DMS153 treated with DMSO at 0.1 percent for 48 hours (cell line): ENCODE measurements at regions not wholly inside any gene's neighbourhood (a gene's known extent, or its start where the extent isn't known, plus 50 kb on each side); places are given as distances from the start of the nearest gene placed in this dataset.

Experiments
- DNase-seq: peaks from one replicate; lab custom pipeline; 2025; ENCODE audit not compliant: unreplicated experiment; lab: John Stamatoyannopoulos, UW

DNA sequence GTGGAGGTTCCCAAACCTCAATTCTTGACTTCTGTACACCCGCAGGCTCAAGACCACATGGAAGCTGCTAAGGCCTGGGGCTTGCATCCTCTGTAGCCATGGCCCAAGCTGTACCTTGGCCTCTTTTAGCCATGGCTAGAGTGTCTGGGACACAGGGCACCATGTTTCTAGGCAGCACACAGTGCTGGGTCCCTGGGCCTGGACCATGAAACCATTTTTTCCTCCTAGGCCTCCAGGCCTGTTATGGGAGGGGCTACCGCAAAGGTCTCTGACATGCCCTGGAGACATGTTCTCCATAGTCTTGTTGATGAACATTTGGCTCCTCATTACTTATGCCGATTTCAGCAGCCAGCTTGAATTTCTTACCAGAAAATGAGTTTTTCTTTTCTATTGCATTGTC lies 701.4 kb downstream of the FGF9 start:
- no peak for DNase-seq

DNA sequence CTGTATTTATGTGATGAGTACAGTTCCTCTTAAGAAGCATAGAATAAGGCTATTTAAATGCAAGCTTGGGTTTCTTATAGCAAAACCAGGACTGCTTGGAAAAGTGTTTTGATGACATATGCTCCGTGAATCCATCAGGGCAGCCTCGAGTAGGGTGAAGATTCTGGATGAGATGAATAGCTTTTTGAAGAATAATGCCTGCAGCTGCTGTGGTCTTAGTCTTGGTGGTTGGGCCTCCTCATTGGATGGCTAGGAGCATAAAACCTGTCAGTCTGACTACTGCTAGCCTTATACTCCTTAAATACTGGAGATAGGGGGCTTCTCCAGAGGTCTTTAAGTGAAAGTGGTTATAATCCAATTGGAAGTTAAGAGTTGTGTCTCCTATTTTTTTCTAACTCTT lies 704.3 kb downstream of the FGF9 start:
- no peak for DNase-seq

DNA sequence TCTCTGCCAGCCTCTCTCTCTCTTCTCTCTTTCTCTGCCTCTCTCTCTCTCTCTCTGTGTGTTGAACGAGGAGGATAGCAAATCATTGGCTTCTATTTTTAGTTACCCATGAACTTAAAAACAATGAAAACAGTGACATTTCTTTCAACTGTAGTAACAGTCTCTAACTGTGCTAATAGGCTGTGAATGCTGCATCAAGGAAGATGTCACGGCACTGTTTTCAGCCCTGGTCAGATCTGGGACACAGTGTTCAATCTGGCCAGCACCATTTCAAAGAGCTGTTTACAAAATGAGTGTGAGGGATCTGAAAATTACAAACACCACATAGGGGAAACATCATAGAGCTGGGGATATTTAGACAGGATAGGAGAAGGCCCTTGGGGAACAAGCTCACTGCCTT lies 717.0 kb downstream of the FGF9 start:
- DNase-seq: no peak

DNA sequence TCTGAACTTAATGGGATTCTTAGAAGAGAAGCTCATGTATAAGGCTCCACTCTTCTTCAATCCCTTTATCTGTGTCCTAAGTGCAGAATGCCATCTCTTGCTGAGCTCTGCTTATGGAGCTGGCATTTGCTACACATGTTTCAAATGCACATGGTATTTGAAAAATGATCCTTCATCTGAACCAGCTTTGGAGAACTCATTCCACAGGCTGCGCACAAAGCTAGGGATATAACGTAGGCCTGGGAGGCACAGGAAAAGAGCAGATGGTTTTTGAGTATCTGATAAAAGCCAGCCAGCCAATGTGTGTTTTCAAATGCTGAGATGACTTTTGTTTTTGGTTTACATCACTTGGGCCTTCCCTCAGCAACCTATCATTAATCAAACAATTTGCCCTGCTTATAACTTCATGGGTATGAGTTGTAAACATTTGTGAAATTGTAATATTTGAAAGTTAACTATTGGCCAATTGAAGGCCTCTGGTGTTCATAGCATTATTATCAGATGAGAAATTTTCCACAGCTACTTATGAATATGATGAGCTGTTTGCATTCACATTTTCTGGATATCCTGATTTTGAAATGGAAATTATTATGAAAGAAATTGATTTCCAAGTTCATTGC lies 729.0 kb downstream of the FGF9 start:
- DNase-seq: no peak

DNA sequence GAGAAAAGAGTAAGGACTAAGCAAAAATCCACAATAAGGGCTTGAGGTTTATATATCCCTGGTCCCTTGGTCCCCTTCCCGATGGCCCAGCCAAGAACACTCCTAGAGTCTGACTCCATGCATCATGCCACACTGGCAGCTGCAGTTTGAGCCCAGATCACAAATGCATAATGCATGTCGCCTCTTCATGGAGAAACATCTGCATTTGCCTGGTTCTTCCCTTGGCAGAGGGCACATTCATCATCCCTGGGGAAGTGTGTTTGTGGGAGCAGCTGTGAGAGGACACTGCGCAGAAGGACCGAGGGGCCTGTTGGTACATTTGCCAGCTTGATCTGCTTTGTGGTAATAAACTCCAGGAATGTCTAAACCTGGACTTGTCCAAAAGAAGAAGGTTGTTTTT lies 731.8 kb downstream of the FGF9 start:
- DNase-seq: no peak

DNA sequence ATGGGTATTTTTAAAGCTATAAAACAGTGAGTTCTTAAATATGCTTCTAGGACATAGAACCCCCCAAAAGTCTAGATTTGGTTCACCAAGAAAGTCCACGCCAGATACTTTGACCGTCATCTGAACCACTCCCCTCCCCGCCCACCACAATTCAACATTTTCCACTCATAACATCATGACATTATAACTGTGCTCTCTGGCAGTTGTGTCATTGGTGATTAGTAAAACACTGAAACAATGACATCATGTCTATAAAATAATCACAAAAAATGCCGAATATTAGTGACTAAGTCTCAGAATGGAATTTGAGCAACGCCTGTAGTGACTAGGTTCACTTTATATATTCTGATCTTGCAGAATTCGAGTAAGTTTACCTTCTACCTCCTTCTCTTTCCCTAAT lies 732.3 kb downstream of the FGF9 start:
- no peak for DNase-seq

DNA sequence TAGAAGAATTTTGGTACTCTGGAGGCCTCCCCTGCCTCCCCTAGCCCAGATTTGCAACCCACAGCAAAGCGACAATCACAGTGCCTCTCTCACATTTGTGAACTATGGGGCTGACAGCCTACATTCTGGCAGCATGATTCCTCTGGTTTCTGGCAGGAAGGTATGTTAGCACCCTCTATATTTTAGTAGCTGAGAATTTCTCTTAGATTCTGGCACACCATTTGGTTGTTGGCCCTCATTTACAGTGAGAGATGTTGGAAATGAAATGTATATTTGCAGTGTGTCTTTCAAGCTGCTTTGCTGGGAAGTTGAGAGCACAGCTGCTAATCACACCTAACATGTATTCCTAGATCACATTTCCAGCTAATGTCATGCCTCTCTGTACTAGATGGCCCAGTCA lies 735.0 kb downstream of the FGF9 start:
- no peak for DNase-seq

DNA sequence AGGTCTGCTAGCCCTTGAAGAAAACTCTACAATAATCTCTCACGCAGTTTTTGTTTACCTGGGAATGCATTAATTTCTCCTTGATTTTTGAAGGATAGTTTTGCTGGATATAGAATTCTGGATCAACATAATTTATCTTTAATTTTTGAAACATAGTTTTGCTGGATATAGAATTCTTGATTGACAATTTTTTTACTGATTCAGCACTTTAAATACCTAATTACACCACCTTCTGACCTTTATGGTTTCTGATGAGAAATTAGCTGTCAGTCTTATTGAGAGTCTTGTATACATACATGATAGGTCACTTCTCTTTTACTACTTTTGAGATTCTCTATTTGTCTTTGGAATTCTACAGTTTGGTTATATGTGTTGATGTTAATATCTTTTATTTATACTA lies 741.6 kb downstream of the FGF9 start:
- no peak for DNase-seq

DNA sequence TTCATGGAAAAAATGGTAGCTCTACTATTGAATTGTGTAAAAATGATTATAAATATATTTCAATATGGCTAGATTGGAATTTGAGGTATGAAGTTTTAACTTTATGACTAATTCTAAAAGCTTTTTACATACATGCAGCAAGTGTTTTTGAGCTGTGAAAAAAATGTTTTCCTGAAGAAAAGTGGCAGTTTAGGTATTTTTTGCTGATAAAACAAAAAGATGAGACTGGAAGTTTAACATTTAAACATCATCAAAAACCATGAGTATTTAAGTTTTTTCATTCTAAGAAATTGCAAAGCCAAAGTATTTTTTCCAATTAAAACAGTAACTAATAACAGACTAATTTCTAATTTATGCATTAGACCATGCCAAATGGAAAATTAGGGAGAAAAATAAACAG lies 751.1 kb downstream of the FGF9 start:
- no peak for DNase-seq

DNA sequence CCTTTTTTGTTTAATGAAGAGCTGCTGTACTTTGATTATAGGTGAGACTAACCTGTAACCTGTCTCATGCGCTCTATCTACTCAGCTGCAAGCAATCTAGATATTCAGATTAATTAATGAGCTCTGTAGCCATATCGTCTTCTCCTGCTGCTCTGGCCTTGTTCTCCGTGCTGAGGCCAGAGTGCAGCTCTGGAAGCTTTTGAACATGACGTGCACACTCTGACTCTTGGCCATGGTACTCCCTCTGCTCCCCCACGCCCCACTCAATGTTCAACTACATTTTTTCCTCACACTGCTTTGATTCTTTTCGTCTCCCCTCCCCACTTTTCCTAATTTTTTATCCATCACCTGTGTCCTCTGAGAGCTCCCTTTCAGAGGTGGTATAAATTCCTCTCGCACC lies 751.8 kb downstream of the FGF9 start:
- no peak for DNase-seq

DNA sequence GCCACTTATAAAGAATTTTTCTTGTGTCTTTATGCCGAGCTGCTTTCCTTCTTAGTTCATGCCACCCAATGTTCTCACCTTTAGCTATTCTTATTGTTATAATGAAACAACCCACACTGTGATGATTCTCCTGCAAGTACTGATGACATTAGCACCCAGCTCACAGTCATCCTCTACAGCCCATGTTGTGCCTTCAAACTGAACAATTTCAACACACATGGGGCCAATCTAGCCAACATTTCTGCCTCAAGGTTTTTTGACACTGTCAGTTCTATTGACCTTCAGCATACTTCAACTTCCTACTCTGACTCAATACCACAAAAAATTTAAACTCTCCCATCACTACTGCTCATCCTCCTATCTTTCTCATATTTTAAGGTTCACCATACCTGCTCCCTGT lies 752.4 kb downstream of the FGF9 start:
- DNase-seq: no peak

DNA sequence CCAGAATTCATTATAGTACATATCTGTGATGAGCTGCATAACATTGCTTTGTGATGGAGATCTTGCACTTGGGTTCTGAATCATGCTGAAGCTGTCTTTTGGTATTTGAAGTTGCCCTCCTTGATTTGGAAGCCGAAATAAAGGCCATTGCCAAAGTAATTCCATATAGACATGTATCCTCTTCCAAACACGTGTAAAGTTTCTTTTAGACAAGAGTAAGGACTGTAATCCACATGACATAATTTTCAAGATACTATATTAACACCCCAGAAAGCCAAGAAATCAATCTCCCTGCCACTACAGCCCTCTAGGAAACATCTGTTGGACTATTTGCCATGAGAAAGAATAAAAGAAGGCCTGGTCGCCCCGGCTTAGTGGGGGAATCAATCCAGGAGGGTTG lies 754.2 kb downstream of the FGF9 start:
- no peak for DNase-seq

DNA sequence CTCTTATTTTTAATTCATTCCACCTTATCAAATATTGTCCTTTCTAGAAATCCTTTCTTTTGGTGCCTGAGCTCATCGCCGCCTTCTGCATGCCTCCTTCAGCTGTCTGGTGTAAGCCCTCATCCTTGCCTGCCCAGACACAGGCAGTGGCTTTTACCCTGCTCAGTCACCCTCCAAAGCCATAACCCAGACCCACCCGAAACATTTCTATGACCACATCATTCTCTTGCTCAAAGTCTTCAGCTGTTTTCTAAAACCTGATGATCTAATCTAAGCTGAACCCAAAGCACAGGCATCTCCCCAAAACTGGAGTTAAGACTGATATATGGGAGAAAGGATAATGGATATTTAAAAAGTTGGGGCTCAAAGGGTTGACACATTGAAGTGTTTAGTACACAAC lies 753.7 kb upstream of the SGCG start:
- DNase-seq: no peak

DNA sequence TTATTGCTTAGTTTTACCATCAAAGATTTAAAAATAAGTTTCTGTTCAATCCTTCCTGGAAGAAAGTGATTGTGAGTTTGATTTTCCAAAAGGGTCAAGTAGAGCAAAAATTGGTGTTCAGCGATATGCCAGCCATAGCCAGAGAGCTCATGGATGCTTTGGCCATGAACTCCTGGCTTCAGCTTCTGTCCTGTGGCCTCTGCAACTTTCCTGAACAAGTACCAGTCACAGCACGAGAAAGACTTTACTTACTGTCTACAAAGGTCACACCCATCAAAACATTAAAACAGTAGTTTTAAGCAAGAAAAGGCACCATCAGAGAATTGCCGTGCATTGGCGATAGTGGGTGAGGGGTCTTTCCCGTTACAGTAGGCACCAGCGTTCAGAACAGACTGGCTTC lies 753.0 kb upstream of the SGCG start:
- no peak for DNase-seq

DNA sequence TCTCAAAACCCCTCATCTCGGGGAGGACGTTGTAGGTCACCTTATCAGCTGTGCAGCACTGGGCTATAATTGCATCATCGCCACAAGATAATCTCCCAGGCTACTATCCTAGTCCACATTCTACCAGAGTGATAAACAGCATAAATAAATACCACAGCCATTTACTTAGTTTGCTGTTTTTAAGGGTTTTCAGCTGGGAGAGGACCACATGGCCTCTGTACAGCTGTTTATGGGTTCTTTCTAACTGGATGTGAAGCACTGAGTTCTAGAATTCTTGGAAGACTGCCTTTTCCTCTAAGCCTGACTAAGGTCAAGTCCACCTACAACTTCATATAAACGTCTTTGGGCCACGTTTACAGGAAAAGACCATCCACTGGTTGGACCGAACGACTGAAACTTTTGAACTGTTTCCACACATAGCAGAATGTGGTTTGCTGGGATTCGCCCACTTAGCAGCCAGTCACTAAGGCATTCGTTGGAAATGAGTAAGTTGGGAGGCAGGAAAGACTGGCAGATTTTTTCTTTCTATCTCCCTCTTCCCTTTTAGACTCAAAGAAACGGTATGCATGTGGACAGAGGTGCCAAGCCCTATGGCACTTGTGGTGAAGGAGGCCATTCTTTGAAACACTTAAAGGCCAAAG lies 752.5 kb upstream of the SGCG start:
- DNase-seq: no peak

DNA sequence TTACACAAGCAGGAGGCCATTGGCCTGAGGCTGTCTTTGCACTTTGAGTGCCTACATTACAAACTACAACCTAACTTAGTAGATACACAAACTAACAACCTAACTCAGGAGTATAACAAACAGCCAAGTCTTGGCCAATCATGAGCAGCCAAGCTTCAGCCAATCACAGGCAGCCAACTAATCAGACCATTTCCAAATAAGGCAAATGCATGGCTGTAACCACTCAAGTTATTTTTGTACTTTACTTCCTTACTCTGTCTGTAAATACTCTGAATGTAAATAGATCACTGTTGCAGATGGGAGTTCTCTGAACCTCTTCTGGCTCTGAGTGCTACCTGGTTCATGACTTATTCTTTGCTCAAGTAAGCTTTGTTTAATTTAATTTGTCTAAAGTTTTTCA lies 748.1 kb upstream of the SGCG start:
- DNase-seq: no peak

DNA sequence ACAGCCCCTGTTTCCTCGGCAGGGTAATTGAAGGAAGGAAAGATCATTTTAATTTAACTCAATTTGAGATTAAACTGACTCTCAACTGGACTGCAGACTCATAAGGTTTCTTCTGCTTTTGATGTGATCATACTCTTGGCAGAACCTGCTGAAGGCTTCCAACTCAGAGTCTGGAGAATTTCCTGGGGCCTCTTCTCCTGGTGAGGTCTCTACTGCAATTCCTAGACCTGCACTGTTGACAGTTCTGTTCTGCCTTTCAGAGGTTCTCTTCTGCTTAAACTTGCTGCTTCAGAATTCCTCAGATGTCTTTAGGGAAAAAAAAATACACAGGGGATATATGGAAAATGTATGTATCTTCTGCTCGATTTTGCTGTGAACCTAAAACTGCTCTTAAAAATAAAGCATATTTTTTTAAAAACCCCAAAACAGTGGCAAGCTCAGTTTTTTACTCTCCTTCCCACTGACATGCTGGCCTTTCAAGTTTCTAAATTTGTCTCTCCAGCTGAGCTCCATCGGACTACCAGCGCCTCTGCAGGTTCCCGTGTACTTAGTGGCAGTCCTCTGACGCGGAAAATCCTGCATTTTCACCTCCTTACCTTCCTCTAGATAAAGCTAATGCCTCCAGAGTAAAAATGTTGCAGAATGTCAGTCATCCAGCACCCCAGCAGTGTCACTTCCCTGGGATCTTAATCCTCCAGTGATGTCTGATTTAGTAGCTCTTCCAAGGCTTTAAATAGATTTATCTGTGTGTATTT lies 733.5 kb upstream of the SGCG start:
- DNase-seq: no peak

DNA sequence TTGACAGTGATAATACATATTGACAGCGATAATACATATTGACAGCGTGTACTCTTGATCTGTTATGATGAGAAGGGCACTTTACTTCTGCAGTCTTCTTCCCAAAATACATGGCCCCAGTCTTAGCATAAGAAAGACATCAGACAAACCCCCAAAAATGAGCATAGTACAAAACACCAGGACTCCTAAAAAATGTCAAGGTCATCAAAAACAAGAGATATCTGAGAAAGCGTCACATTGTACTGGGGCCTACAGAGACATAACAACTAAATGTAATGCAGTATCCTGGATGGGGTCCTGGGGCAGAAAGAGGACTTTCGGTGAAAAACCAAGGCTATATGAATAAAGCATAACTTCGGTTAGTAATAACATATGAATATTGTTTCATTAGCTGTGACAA lies 731.5 kb upstream of the SGCG start:
- no peak for DNase-seq

DNA sequence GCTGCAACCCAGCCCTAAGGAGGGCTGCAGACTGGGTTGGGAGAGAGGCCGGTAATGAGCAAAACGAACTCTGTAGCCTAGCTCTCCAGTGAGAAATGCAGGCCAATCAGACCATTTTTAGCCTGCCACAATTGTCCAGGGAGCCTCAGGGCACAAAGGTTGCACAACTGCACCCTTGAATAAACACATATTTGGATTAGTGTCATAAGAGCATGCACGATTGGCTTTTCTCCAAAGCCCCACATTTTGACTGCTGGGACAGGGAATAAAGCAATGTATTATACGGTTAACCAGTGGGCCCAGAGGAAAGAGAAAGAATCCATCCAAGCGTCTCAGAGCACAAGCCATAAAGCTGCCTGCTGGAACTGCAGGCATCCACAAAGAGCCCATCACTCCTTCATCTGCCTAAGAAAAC lies 729.4 kb upstream of the SGCG start:
- DNase-seq: no peak

DNA sequence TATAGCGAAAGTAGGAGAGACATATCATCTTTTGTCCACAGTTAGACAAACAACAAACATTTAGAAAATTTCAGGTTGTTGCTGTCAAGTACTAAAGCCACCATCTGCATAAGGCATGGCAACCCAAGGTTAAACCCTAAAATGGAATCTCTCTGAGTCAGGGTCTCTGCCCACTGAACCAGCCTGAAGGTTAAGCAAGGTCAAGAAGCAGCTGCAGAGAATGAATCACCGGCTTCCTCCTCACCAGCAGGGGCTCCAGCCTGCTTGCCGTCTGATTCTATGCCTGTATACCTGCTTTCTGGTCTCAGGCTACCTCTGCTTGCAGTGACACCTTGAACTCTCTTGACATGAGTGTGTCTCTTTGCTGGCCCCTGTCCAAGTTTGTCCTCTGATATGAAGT lies 726.2 kb upstream of the SGCG start:
- no peak for DNase-seq

DNA sequence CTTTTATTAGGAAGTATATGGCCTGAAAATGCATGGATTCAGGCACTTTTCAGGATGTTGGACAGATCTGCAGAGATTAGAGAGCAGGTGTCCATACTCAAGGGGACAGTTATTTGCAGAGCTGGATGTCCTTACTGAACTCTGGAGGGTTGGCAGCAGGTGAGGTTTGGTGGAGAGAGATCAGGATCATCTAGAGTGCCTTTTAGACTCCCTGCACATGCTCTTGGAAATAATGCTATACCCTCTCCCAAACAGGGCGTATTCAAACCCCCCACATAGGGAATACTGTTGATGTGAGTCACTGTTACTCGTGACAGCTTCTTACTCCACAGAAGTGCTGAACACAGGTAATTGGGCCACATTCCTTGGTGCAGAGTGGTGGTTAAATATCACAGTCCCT lies 725.7 kb upstream of the SGCG start:
- DNase-seq: no peak

DNA sequence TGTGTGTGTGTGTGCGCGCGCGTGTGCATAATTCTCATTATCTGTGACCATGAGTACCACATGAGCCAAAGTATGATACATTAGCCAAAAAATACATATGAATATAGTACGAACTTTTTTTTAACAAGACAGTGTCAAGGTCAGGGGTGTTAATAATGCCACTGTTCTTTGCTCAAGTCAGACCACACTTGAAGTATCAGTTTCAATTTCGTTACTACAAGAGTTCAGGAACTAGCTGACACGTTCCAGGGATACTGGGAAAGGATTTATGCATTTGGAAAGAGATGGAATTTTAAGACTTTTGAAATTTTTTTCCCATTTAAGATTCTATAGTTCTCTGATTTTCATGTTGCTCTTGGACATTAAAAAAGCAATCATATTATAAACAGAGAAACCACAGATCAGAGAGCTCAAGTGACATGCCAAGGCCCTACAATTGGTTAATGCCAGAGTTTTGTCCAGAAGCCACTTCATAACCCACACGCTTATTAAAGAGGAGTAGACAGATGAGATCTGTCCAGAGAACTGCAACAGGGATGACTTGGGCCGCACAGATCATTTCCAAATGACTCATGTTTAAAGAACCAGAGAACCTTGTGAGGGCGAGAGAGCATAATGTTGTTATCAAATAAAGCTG lies 718.8 kb upstream of the SGCG start:
- no peak for DNase-seq
